ENCODE measurements at regions not wholly inside any gene's neighbourhood (a gene's known extent, or its start where the extent isn't known, plus 50 kb on each side); places are given as distances from the start of the nearest gene placed in this dataset.

GRCh38 chr6:40725390-40725789, 138.2 kb upstream of the LRFN2 start:
- TF ChIP-seq HMGXB4 (CRISPR knock-in tag; IDR thresholded peaks at IDR 0.05) (no peak), CTCF (IDR thresholded peaks at IDR 0.05) (no peak), ATF3 (CRISPR knock-in tag; conservative IDR thresholded peaks at IDR 0.05) (no peak), NFYB (CRISPR knock-in tag; conservative IDR thresholded peaks at IDR 0.05; ENCODE audit: low read depth) (no peak)
